ENCODE measurements at regions not wholly inside any gene's neighbourhood (a gene's known extent, or its start where the extent isn't known, plus 50 kb on each side); places are given as distances from the start of the nearest gene placed in this dataset.

DNA sequence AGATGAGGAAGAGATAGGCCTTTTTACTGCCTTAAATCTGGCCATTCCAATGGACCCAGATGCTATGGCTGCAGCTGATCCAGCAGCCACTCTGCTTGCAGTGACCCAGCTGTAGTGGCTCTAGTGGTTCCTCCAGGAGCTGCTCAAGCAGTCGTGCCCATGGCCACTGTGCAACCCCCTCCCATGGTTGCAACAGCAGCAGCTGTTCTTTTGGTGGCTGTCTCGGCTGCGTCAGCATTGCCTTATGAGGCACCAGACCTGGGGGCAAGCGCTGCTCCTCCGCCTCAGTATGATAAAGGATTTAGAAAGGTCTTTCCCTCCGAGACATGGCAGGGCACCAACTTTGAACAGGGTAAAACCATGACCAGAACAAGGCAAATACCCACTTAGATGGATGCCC lies 384.9 kb upstream of the DCC start:
- DNase-seq: no peak

DNA sequence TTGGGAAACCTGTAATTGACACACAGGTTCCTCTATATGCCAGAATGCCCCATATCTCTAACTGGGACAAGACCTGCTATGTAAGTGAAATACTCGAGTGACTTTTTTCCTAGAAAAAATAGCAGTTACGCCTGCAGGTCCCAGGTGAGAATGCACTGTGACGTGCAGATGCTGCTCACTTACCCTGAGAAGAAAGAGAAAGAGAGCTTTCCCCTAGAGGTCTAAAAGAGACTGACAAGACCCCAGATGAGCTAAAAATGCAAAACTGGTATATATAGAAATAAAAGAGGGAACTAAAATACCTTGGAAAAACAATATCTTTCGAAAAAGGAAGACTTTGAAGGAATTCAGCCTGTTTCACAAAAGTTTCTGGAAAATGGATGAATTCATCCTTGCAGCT lies 383.0 kb upstream of the DCC start:
- no peak for DNase-seq

DNA sequence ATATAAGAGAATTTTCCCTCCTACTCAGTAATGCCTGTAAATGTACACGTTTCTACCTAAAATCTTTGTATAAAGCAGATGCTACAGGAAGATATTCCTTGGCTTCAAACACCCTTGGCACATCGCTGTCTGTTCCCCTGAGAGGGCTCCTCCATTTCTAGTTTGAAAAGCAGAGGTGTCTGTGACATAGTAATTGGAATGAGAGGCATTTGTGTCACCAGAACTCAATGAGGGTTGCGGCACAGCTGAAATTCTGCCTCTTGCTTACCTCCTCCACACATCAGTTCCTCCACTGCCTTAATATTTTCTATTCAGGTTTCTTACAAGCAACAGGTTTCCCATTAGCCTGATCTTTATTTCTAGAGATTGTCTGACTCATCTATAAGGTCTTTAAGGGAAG lies 359.9 kb upstream of the DCC start:
- no peak for DNase-seq

DNA sequence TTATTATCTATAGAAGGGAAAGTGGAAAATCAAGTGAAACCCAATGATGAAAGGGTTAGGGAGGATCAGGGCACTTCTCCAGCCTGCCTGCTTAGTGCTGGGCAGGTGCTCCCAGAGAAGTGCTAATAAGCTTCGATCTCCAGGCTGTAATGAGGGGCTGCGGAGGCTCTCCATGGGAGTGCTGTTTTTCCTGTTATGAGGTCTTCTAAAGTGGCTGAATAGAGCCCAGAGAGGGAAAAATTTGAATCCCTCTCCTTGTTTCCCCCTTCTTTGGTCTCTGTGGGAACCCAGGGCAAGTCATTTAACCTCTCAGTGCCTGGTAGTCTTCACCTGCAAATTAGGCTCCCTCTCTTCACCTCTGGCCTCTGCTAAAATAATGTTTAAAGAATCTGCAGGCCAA lies 351.7 kb upstream of the DCC start:
- DNase-seq: no peak

DNA sequence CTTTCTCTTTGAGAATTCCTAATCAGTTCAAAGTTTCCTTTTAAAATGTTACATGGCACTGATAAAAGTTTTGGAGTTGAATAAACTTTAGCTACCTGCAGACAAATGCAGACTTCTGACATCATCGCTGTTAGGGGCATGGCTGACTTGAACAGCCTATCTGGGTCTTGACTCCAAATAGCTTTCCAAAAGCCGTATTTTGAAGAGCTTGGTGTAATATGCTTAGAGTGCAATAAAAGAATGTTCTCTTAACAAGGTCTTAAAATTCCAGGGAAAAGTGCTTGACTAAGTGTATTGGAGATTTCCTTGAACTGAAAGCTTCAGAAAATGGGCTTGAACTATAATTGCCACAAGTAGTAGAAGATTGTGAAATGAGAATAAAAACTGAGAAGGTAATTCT lies 342.9 kb upstream of the DCC start:
- no peak for DNase-seq

DNA sequence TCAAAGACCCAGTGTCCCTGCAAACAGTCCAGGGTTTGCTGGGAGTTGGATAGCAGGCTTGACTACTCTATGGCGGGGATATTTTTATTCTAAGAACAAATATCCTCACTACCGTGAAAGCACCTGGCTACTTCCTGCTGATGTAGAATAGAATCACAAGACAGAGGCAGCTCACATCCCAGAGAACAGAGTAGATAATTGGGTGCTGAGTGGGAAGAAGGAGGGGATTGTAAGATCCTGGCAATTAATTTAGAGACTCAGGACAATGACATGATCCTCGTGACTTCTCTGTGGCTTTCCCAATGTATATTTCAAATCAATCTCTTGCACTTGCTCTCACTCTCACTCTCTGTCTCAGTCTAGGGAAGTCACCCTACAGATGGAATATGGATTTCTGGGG lies 341.9 kb upstream of the DCC start:
- no peak for DNase-seq

DNA sequence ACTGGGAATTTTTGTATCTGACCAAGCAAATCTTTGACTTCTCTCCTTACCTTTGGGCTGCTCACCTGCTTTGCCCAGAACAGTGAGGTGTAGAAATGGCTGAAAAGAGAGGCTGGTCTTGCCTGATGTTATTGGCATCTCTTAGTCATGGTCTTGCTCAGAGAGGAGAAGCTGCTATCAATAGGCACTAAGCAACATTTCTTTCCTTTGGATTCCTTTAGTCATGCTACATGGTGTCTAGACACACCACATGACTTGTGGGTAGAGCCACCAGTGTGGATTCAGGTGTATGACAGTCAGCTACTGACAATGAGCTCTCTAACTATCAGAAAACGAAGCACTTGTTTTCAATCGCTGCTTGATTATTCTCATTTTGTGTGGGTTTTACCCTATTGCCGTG lies 341.3 kb upstream of the DCC start:
- no peak for DNase-seq

DNA sequence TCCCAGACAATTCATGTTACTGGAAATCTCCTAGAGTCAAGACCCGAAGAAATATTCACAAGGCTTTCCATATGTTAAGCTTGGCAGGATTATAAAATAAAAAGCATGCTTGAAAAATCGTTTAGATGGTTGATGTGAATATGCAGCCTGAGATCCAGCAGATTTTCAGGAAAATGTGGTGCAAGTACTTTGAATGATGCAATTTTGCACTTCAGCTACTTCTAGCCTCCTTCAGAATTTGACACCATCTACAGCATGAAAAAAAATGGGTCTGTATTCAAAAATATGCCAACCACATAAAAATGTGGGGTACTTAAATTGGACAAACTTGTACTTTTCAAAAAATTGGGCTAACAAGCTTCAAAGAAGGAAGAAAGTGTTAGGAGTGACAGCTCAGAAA lies 340.6 kb upstream of the DCC start:
- DNase-seq: no peak

DNA sequence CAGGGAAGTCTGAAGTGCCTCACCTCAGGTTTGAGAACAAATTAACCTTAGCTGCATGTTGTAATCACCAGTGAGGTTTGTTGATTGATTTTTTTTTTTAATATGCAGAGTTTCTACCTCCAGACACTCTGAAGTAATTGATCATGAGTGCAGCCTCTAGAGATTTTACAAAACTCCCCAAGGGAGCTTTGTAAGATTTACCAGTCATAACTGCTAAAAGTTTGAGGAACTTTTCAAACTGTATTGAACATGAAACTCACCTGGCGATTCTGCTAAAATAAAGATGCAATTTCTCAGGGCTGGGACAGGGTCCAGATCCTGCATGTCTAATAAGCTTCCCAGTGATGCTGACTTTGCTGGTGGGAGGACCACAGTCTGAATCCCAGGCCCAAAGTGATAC lies 339.6 kb upstream of the DCC start:
- no peak for DNase-seq

DNA sequence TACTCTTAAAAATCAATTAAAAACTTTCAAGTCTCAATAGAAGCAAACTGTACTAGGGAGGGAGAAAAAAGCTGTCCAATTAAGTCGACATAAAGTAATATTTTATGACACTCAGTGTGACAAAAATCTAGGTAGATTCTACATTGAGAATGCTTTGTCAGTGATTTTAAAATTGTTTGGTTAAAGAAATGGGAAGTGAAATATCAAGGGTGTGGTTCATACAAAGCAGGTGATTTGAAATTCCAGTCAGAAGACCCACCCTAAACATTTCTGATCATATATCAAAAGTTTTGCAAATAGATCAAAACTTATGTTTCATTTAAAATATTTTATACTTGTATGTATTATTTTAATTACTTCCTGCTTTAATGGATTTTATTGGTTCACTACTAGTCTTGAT lies 338.9 kb upstream of the DCC start:
- no peak for DNase-seq

DNA sequence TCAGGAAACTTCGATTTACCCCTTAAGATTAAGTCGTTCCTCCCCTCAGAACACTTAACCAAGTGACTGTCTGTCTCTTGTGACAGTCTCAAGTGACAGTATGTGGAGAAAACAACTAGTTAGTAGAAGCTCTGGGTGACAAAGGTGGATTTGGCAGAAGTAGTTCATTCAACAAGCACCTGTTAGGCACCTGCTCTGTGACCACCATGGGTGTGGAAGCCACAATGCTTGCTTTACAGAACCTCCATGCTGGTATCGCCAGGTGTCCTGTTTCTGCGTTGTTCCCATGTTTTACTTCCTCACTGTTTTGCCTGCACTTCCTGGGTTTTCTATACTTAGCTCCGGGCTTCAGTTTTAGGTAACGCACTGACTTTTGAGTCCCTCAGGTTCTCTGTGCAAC lies 337.4 kb upstream of the DCC start:
- DNase-seq: no peak

DNA sequence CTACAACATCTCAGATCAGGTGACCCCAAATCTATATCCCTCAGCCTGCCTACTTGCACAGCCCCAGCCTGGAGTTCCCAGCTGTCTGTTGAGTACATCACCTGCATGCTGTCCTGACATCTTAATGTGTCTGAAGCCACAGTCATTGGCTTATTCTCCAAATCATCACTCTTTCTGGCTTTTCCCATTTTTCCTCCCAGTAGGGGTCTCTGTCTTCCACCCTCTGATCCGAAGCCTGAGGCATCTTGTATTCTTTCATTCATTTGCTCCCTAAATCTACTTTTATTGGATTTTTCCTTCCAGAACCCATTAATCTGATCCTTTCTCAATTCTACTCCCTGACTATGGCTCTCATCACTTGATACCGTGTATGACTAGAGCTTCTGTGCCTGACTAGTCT lies 332.9 kb upstream of the DCC start:
- DNase-seq: no peak

DNA sequence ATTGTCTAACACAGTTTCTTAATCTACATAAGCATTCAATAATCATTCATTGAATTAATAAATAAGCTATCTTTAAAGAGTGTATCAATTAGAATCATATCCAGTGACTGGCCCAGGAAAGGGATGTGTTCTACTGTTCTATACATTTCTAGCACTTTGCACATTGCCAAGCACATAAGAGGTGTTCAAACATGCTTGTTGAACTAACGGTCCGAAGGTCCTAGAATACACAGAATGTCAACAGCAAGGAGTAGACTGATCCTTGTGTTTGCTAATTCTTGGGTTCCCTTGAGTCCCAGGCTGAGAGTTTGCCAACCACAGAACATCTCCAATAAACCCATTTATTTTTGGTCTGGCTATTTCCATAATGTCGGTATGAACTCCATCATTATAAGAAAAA lies 331.7 kb upstream of the DCC start:
- no peak for DNase-seq

DNA sequence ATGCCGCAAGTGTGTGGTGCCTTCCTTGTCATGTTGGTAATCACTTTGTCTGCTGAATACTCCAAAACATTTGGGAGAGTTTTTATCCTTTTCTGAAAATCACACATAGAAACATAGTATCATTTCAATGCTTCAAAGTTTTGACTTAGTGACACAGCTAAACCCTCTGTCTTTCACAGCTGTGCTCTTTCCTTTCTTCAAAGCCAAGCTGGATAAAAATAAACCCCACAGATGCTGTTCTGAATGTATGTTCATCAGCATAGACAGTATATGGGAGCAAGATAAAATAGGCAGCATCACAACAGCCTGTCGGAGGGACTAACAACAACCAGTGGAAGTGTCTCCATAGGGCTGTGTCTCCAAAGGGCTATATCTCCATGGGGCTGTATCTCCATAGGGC lies 331.3 kb upstream of the DCC start:
- DNase-seq: no peak

DNA sequence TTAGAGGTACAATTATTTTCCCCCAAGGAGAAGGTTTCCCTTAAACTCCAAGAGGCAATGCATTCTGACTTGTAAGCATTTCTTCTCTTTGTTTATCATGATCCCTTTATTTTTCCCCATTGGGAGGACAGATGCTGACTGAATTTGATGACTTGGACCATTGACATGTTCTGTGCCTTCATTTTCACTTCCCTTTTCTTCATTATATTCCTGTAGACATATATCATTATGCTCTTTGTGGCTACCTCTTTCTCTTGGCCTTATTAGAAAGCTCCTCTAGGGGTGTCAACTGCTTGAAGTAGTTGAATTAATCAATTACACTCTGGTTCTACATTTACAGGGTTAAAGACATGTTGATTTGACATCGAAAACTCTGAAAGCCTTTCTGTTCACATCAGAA lies 330.0 kb upstream of the DCC start:
- no peak for DNase-seq

DNA sequence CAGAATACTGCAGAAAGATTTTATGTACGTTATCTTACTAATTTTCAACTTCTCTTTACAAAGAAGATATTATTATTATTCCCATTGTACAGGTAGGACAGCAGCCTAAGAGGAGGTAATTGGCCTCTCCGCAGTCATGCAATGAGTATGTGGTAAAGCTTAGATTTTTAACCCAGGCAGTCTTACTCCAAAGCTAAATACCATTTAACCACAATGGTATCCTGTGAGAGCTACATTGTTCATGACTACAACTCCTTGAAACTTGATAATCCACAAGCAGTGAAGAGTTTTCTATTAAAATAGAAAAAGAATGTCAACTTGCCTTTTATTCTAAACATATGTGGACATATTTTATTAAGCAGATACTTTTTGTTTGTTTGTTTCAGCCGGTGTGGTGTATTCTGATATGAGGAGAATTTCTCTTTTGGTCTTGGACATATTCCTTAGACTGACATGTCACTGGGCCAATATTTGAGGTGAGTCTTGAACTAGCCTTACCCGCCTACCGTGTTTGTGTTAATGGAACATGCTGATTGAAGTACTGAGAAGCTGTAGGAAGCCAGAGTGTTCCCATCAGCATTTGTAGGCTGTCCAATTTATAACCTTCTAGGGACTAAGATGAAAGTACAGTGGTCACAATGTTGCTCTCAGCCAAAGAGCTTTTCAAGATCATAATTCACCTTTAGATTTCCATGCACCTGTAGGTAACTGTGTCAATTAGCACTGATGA lies 293.9 kb upstream of the DCC start:
- DNase-seq: no peak

DNA sequence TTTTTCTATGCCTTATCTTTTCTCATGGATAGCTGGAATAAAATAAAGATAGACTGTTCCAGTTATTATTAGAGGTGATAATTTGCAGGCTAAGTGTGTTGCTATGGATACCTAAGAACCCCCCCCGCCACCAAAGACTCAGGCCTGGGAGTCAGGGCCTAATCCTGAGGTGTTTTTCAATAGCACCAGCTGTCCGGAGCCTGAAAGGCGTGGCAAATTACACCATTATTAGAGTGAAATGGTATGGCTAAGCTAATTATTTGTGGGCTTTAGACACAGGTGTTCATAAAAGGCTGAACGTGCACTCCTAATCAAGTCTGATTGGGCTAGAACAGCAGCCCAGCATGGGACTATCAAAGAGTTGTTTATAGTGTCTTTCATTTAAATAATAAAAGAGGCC lies 293.2 kb upstream of the DCC start:
- DNase-seq: no peak

DNA sequence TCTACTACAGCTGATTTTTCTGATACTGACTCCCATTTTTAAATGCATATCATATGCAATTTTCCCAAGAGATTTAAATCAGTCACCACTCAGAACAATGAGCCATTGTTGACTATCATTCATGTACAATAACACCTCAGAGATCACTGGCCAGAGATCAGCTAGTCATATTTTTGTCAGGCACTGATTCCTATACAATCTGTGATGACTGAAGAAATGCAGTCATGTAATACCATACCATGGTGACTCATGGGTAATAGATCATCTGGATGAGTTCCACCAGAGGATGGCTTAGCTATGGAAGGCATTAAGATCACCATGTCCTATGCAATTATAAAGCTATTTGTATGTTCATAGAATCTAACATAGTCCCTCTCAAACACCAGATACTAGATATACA lies 285.7 kb upstream of the DCC start:
- DNase-seq: no peak

DNA sequence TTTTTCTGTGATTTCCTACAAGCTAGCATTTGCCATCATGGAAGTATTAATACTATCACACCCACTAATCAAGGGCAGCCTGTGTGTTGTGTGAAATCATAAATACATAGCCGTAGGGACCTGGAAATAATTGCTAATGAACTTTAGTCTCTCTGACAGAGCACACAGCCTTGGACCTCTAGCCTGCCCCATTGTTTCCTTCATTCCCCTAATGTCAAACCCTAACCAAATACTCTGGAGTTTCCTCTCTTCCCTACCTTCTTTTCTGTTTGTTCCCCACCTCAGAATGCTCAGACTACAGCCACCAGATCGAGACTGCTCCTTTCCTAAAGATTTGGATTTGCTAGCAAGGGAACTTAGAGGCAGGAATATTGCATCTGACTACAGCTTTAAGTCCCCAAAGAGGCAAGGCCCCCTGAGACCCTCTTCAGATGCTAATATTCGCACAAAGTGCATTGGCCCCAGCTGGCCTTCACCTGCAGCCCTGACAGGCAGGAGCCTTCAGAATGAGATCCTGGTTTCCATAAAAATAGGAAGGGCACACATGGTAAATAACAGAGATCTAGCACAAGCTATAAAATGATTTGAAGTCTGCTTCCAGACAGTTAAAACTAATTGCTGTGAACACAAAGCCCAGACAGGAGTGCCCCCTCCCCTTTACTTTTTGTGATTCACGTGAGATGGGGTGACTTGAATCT lies 279.2 kb upstream of the DCC start:
- DNase-seq: no peak

DNA sequence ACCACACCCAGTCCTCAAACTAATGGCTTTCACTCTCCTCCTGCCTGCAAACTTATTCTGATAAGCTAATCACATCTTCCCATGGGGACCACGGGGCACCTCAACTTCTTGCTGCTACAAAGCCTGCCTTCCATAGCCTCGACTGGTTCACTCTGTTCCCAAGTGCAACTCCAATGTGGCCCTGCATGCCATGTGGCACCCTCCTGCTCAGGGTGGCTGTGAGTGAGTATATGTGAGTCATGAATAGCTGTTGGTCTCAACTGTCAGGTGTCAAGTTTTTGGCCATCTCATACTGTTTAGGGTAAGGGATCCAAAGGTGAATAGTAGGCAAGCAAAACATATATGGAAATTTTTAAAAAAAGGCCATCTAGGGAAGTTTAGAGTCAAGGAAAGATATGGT lies 276.1 kb upstream of the DCC start:
- DNase-seq: no peak

DNA sequence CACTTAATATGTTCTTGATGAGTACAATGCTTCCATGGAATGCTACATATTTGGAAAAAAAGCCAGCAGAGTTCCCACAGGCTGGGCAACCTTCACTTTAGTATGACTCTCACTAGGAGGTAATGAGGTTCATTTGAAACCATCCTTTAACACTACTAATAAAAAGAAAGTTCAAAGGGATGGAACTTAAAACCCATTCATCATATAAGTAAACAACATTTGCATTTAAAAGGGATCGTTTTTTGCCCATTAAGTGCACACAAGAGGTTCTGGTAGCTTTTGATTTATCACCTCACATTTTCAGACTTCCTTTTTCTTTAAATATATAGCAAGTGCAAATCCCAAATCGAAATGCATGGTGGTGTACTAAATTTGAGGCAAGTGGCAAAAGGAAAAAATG lies 270.8 kb upstream of the DCC start:
- DNase-seq: no peak

DNA sequence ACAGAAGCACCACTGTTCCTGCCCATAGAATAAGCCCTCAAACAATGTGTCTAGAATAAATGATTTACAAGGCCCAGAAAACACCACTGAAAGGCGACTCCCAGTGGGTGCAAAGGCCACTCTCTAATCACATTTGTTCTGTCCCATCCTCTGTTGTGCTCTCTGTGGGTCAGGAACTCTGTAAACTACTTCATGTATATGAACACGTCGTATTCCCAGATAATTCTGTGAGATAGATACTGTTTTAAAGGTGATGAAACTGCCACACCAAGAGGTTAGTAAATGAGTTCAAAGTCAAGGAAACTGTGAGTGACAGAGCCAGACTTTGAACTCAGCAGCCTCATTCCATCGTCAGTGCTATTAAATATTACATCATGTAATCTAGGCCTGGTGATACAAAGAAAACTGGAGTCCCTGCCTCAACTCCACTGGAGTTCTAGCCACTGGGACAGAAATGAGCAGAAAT lies 269.7 kb upstream of the DCC start:
- no peak for DNase-seq

DNA sequence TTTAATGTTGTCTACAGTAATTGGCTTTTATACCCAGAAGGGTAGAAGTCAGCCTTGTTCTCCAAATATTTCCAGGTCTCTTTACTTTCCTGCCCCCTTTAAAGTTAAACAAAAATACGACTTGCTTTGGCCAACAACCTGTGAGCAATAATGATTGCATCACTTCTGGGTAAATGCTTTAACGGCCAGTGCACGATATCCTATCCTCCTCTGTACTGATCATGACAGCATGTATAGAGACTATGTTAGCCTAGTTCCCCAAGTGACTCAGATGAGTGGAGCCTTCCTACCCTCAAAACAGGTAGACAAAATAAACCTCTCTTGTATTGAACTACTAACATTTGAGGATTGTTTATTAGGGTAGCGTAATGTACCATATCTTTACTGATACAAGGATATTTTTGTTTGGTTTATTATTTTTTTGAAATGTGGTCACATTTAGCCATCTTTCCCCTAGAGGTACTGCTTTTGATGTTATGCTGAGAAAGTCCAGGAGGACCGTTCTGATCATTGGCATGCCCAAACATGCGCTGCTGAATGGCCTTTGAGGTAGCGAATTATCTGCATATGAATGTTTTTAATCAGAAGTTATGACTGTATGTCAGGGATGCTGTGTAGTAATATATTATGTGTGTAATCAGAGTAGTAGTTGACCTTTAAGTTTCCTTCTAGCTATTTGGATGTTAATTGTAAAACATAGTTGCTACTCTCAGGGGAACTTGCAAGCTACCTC lies 262.6 kb upstream of the DCC start:
- no peak for DNase-seq

DNA sequence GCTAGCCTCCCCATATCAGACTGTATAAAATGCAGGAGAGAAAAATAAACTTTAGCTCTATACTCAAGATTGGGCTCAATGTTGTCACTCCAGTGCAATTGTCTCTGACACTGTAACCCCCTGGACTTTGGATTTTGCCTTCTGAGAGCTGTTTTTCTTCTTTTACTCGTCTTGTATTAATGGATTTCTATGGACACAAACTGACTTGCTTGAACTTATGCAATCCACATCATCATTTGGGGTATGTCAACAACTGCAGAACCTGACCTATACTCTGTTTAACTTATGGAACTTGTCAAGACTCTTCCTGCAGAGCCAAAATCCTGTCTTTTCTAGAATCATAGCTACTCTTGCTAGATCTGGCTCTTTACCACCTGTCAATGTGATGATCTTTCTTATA lies 257.8 kb upstream of the DCC start:
- no peak for DNase-seq

Measured in inflammatory macrophage treated with lipopolysaccharide for 1 hour (primary cell).